SU-DHL-6 (cell line): ENCODE measurements at regions not wholly inside any gene's neighbourhood (a gene's known extent, or its start where the extent isn't known, plus 50 kb on each side); places are given as distances from the start of the nearest gene placed in this dataset.

ENCODE experiments used
- H2AFZ ChIP-seq: fragments of 200-600 bp; sonication (generic); 2 replicates; pipeline ENCODE4 v1.6.1; 2014; ENCODE audit warnings: low read depth, mild to moderate bottlenecking, moderate library complexity, mixed read lengths, antibody characterized with exemption, low read length; ENCODE audit not compliant: severe bottlenecking
- H3F3A ChIP-seq: fragments of 200-600 bp; shearing (Covaris generic); 2 replicates; pipeline ENCODE4 v1.6.0; 2016; ENCODE audit warnings: antibody characterized with exemption, mild to moderate bottlenecking; ENCODE audit not compliant: insufficient read depth
- H3K27ac ChIP-seq: fragments of 200-600 bp; sonication (generic); 2 replicates; pipeline ENCODE4 v1.5.1; 2016; ENCODE audit warnings: low read depth, mild to moderate bottlenecking, low read length, moderate library complexity, mixed read lengths
- H3K27me3 ChIP-seq: fragments of 200-600 bp; sonication (generic), shearing (Covaris generic); 2 replicates; pipeline ENCODE4 v1.6.0; 2014; ENCODE audit warnings: mild to moderate bottlenecking, low read length
- H3K36me3 ChIP-seq: fragments of 200-600 bp; sonication (generic); 2 replicates; pipeline ENCODE4 v1.6.1; 2014; ENCODE audit warnings: mild to moderate bottlenecking, low read length, mixed read lengths
- H3K4me2 ChIP-seq: fragments of 300-600, 200-600 bp; shearing (Covaris generic), sonication (generic); 2 replicates; pipeline ENCODE4 v1.6.0; 2014; ENCODE audit warnings: low read length, low read depth, mild to moderate bottlenecking; ENCODE audit not compliant: poor library complexity, severe bottlenecking
- H3K4me3 ChIP-seq: fragments of 200-600 bp; sonication (generic); 2 replicates; pipeline ENCODE4 v1.5.1; 2014; ENCODE audit warnings: antibody characterized with exemption, low read length, mild to moderate bottlenecking, mixed read lengths; ENCODE audit not compliant: insufficient read depth, poor library complexity, severe bottlenecking
- H3K79me2 ChIP-seq: fragments of 200-600 bp; sonication (generic); 2 replicates; pipeline ENCODE4 v1.6.1; 2014; ENCODE audit warnings: mild to moderate bottlenecking, low read length, moderate library complexity; ENCODE audit not compliant: insufficient read depth
- H3K9ac ChIP-seq: fragments of 200-600 bp; sonication (generic); 2 replicates; pipeline ENCODE4 v1.7.0; 2014; ENCODE audit warnings: mild to moderate bottlenecking, low read length
- H3K9me2 ChIP-seq: fragments of 200-600 bp; sonication (generic); replicated peaks from 2 replicates; pipeline ENCODE4 v1.6.1; 2014; ENCODE audit warnings: low read length; ENCODE audit not compliant: insufficient read depth
- H3K9me3 ChIP-seq: fragments of 200-600 bp; sonication (generic); 2 replicates; pipeline ENCODE4 v1.6.1; 2014; ENCODE audit warnings: low read length, mixed read lengths; ENCODE audit not compliant: insufficient read depth
- H4K20me1 ChIP-seq: fragments of 200-600 bp; sonication (generic); 2 replicates; pipeline ENCODE4 v1.6.1; 2014; ENCODE audit warnings: low read depth, mild to moderate bottlenecking, antibody characterized with exemption, low read length, moderate library complexity, mixed read lengths
- CTCF ChIP-seq: fragments of 200-600 bp; sonication (generic); IDR thresholded peaks from one replicate; pipeline ENCODE4 v1.5.1; 2017; ENCODE audit warnings: antibody characterized with exemption, mild to moderate bottlenecking, low read length, moderate library complexity; ENCODE audit not compliant: insufficient read depth, poor library complexity, severe bottlenecking
- EZH2phosphoT487 ChIP-seq: fragments of 200-600 bp; sonication (generic), shearing (Covaris generic); conservative IDR thresholded peaks from 2 replicates; pipeline ENCODE4 v1.6.1; 2018; ENCODE audit warnings: mild to moderate bottlenecking, antibody characterized with exemption, low read length, moderate library complexity, mixed read lengths

GRCh38 chr2:39587168-39587567, 78.5 kb upstream of the TMEM178A start:
- Histone ChIP-seq H3K27me3 (no peaks in the 10 kb centered on the region), H3K4me3 (no peak overlapping the region), H3K9ac (no peak overlapping the region), H3K27ac (no peak overlapping the region), H3K4me2 (no peak overlapping the region), H3K79me2 (no peaks in the 10 kb centered on the region), H4K20me1 (no peaks in the 10 kb centered on the region), H3F3A (no peaks in the 10 kb centered on the region), H3K9me3 (no peaks in the 10 kb centered on the region), H3K9me2 (no peaks in the 10 kb centered on the region), H2AFZ (no peak overlapping the region), H3K36me3 (no peaks in the 10 kb centered on the region)
- TF ChIP-seq EZH2phosphoT487 = no peak
- no peak for TF ChIP-seq CTCF

GRCh38 chr2:39587641-39588040, 78.1 kb upstream of the TMEM178A start:
- H3K4me3 ChIP-seq = no peak overlapping the region
- no peak for TF ChIP-seq CTCF
- TF ChIP-seq EZH2phosphoT487 = no peak

DNA sequence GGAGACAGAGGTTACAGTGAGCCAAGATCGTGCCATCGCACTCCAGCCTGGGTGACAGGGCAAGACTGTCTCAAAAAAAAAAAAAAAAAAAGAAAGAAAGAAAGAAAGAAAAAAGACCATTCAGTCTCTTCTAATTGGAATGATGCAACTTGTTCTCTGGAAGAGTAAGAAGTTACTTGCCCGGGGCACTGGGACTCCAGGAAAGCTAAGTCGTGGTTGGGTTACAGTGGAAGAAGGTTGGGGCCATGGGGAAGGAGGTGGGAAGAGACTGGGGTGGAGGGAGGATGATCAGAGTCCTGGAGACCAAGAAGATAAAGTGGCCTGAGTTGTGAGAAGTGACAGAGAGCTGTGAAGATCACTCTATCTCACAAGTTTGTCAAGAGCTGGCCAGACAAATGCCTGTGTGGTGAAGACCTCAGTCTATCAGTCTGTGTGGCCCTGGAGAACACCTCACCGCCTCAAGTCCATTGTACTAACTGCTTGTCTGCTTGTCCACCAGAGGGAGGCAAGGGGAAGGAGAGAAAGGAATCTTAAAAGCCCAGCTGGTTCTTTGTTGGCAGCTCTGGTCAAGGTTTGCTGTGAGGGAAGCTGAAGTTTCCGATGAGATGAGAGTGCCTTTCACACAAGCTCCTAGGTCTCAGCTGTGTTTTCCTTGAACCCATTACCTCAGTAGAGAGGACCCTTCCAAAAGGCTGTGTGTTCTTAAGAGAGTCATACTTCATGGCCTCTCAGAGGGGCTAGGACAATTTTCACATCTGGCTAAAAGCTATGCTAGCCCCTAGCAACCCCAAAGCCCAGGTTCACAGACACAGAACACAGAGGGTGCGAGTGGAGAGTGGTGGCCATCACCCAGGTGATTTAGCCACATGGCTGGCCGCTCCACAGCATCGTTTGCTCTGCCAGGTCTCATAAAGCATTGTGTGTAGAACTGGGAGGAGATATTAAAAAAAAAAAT, 72.0 kb upstream of the TMEM178A start:
- Histone ChIP-seq H3K27ac (no peak overlapping the region), H3K9ac (no peak overlapping the region), H4K20me1 (no peaks in the 10 kb centered on the region), H3K4me3 (no peak overlapping the region), H3K27me3 (no peaks in the 10 kb centered on the region), H3K36me3 (no peaks in the 10 kb centered on the region), H2AFZ (no peak overlapping the region), H3K4me2 (no peak overlapping the region), H3K9me3 (no peaks in the 10 kb centered on the region), H3K9me2 (no peaks in the 10 kb centered on the region), H3F3A (no peaks in the 10 kb centered on the region), H3K79me2 (no peaks in the 10 kb centered on the region)
- no peak for TF ChIP-seq CTCF
- no peak for TF ChIP-seq EZH2phosphoT487

More at GRCh38 chr2:39587641-39588040, 78.1 kb upstream of the TMEM178A start:
- no peaks in the 10 kb centered on the region for H4K20me1 ChIP-seq
- H3K79me2 ChIP-seq = no peaks in the 10 kb centered on the region
- no peaks in the 10 kb centered on the region for H3F3A ChIP-seq
- no peak overlapping the region for H2AFZ ChIP-seq
- H3K36me3 ChIP-seq = no peaks in the 10 kb centered on the region
- H3K27ac ChIP-seq = no peak overlapping the region
- H3K9ac ChIP-seq = no peak overlapping the region
- H3K9me3 ChIP-seq = no peaks in the 10 kb centered on the region
- H3K9me2 ChIP-seq = no peaks in the 10 kb centered on the region
- H3K27me3 ChIP-seq = no peaks in the 10 kb centered on the region
- no peak overlapping the region for H3K4me2 ChIP-seq
